ENCODE measurements at regions not wholly inside any gene's neighbourhood (a gene's known extent, or its start where the extent isn't known, plus 50 kb on each side); places are given as distances from the start of the nearest gene placed in this dataset.

DNA sequence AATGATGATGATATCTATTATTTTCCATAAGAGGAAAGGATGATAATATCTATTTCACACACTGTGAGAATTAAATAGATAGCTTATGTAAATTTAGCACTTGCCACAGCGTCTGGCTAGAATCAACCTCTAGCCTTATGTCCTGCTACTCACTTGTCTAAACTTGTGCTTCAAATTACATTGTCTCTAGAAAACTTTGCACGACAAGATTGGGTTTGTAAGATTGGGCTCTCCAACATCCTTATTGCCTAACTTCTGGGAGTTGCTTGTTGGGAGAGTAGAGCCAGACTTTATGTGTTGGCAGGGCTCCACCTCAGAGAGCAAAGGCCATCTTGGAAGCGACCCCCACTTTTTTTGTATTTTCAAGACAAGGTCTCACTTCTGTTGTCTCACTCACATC, 50.0 kb upstream of the POGK start:
- Histone ChIP-seq H3K79me2 (ENCODE audit: control insufficient read depth in 1 of 2, insufficient read depth in 2 of 2, low read length in 2 of 2) (no peaks in the 10 kb centered on the region), H2BK5ac (ENCODE audit: low read depth, low read length) (no peak overlapping the region), H2BK120ac (replicated peaks; ENCODE audit: low read depth, low read length) (no peak overlapping the region), H4K91ac (replicated peaks; ENCODE audit: insufficient read length, low read length) (no peak overlapping the region), H2AK5ac (ENCODE audit: low read depth, low read length) (no peak overlapping the region), H2BK15ac (ENCODE audit: low read length) (no peak overlapping the region), H4K20me1 (replicated peaks in 1 of 2; ENCODE audit: control insufficient read depth in 1 of 2, insufficient read depth in 2 of 2, low read length in 2 of 2) (no peaks in the 10 kb centered on the region), H3K9ac (replicated peaks in 1 of 4; ENCODE audit: extremely low read depth in 1 of 4, low read depth in 3 of 4, low read length in 3 of 4) (no peak overlapping the region), H4K8ac (ENCODE audit: extremely low read depth, insufficient read depth, low read length) (no peak overlapping the region; the same call in 1 of the 2 replicates), H3K27me3 (replicated peaks in 1 of 4; ENCODE audit: control insufficient read depth in 3 of 4, extremely low read depth in 1 of 4, insufficient read depth in 3 of 4, low read length in 3 of 4) (no peaks in the 10 kb centered on the region), H3K9me3 (ENCODE audit: insufficient read depth in 2 of 2, low read depth in 1 of 2, low read length in 1 of 2) (no peaks in the 10 kb centered on the region), H3K56ac (replicated peaks; ENCODE audit: insufficient read length, low read depth, low read length) (no peak overlapping the region), H3K79me1 (ENCODE audit: low read depth, low read length) (no peaks in the 10 kb centered on the region), H2BK20ac (ENCODE audit: low read length) (no peak overlapping the region), H3K4me2 (ENCODE audit: insufficient read depth in 1 of 2, low read depth in 2 of 2, low read length in 2 of 2) (no peak overlapping the region), H3K4me3 (ENCODE audit: extremely low read depth in 1 of 4, insufficient read depth in 2 of 4, low read depth in 3 of 4, low read length in 4 of 4) (no peak overlapping the region), H3K14ac (ENCODE audit: insufficient read length) (no peak overlapping the region), H4K5ac (ENCODE audit: insufficient read length, low read depth, low read length) (no peak overlapping the region), H2BK12ac (ENCODE audit: low read depth, low read length) (no peak overlapping the region), H3K4me1 (replicated peaks in 1 of 4; ENCODE audit: control insufficient read depth in 3 of 4, insufficient read depth in 4 of 4, low read length in 3 of 4) (peaks cover 0 to 5% (median 0%) of the 10 kb centered on the region in 4 experiments; a peak in 1 of 7 replicates), H2AFZ (ENCODE audit: low read length) (no peak overlapping the region), H3K23ac (ENCODE audit: insufficient read length) (no peak overlapping the region), H3K27ac (ENCODE audit: low read depth, low read length) (no peak overlapping the region), H3K4ac (replicated peaks; ENCODE audit: insufficient read length, low read depth, low read length) (no peak overlapping the region), H3K23me2 (ENCODE audit: low read depth, low read length) (no peaks in the 10 kb centered on the region), H3K18ac (ENCODE audit: extremely low read depth, low read length) (no peak overlapping the region), H3K36me3 (ENCODE audit: control insufficient read depth in 2 of 4, insufficient read depth in 4 of 4, low read length in 3 of 4) (no peaks in the 10 kb centered on the region)
- ChIA-PET POLR2A (ENCODE audit: partially characterized antibody) (no interaction called here), CTCF (ENCODE audit: partially characterized antibody) (no interaction called here)
- no peak for DNase-seq (ENCODE audit: low read depth in 1 of 2, low spot score in 2 of 2)
- WGBS, 2 experiments (ENCODE audit: extremely low coverage in 1 of 2, insufficient coverage in 1 of 2, insufficient read length in 1 of 2, insufficient replicate concordance in 2 of 2, low coverage in 1 of 2, low lambda C conversion rate in 2 of 2, missing lambda C conversion rate in 1 of 2) = 90% methylated on average over 3 of the region's 3 CpGs; no CpG with 5 or more reads in 1 of the 2 experiments
- TF ChIP-seq CEBPB (IDR thresholded peaks at IDR 0.05; ENCODE audit: low read depth, low read length) (no peak), SP1 (IDR thresholded peaks at IDR 0.05; ENCODE audit: low read depth, low read length) (no peak), RFX5 (IDR thresholded peaks at IDR 0.05; ENCODE audit: borderline replicate concordance, low read depth, low read length) (no peak), CHD1 (IDR thresholded peaks at IDR 0.05; ENCODE audit: low read depth, low read length) (no peak), NANOG (IDR thresholded peaks at IDR 0.05; ENCODE audit: insufficient read depth, low read depth, low read length, poor library complexity, severe bottlenecking) (no peak), MAFK (IDR thresholded peaks at IDR 0.05; ENCODE audit: low read depth, low read length) (no peak), SIN3A (conservative IDR thresholded peaks at IDR 0.05 in 1 of 2, IDR thresholded peaks at IDR 0.05 in 1 of 2; ENCODE audit: low read depth in 1 of 2, low read length in 2 of 2) (no peak)
- FAIRE-seq = no peak

Measured in H1 (cell line).